ENCODE measurements at regions not wholly inside any gene's neighbourhood (a gene's known extent, or its start where the extent isn't known, plus 50 kb on each side); places are given as distances from the start of the nearest gene placed in this dataset.
A peak's percentile ranks its signal among the peaks of the same experiment; 100 is the strongest.

- H3K4me3 ChIP-seq (ENCODE audit: insufficient read depth in 1 of 2, low read depth in 1 of 2, low read length in 2 of 2), result no peak overlapping the region
These were observed 132.4 kb upstream of the STXBP5 start for GRCh38 chr6:147071776-147072175.

GRCh38 chr6:147075381-147075780 is 128.8 kb upstream of the STXBP5 start:
- no peak for DNase-seq
- no peak overlapping the region for H3K23ac ChIP-seq (ENCODE audit: low read length in 2 of 2)
- 74% methylated on average over 1 of the region's 1 CpG for WGBS

More at GRCh38 chr6:147071776-147072175, 132.4 kb upstream of the STXBP5 start:
- Histone ChIP-seq H2BK5ac (ENCODE audit: low read depth, low read length, poor library complexity, severe bottlenecking) (no peak overlapping the region), H4K91ac (ENCODE audit: low read length) (no peak overlapping the region), H2BK15ac (ENCODE audit: low read depth, poor library complexity, severe bottlenecking) (no peak overlapping the region), H3K4me1 (ENCODE audit: control insufficient read depth, insufficient read depth, low read depth, low read length) (no peaks in the 10 kb centered on the region), H2AFZ (ENCODE audit: low read depth, low read length) (no peak overlapping the region), H3K14ac (ENCODE audit: low read length in 2 of 2) (no peak overlapping the region), H3K18ac (ENCODE audit: low read depth in 1 of 2, low read length in 2 of 2) (no peak overlapping the region), H4K8ac (ENCODE audit: low read length) (no peak overlapping the region), H3K9me3 (ENCODE audit: control insufficient read depth, low read length) (peaks cover 10% of the 10 kb centered on the region), H2AK5ac (ENCODE audit: low read length, severe bottlenecking) (no peak overlapping the region), H3K27me3 (ENCODE audit: control insufficient read depth in 1 of 2, insufficient read depth in 1 of 2, low read length in 2 of 2) (no peaks in the 10 kb centered on the region), H3K23ac (ENCODE audit: low read length in 2 of 2) (no peak overlapping the region), H3K4me2 (ENCODE audit: low read length, poor library complexity, severe bottlenecking) (no peak overlapping the region), H2BK12ac (ENCODE audit: low read length in 2 of 2) (no peak overlapping the region), H3K27ac (ENCODE audit: low read length, poor library complexity, severe bottlenecking) (no peak overlapping the region), H3K4ac (ENCODE audit: low read depth in 1 of 2, low read length in 2 of 2) (no peak overlapping the region), H2BK120ac (ENCODE audit: low read depth, low read length) (no peak overlapping the region), H3K79me1 (replicated peaks; ENCODE audit: low read length, poor library complexity, severe bottlenecking) (no peaks in the 10 kb centered on the region), H3K36me3 (ENCODE audit: control insufficient read depth in 1 of 2, insufficient read depth in 2 of 2, low read depth in 1 of 2, low read length in 2 of 2) (no peaks in the 10 kb centered on the region), H3K9ac (ENCODE audit: low read length) (no peak overlapping the region)
- 100% methylated on average over 1 of the region's 2 CpGs for WGBS
- no peak for DNase-seq

GRCh38 chr6:147077251-147077650 is 127.0 kb upstream of the STXBP5 start:
- H3K18ac ChIP-seq (ENCODE audit: low read depth in 1 of 2, low read length in 2 of 2), result no peak overlapping the region
- no peak overlapping the region for H2BK120ac ChIP-seq (ENCODE audit: low read depth, low read length)
- H3K4ac ChIP-seq (ENCODE audit: low read depth in 1 of 2, low read length in 2 of 2), result no peak overlapping the region
- no peak overlapping the region for H3K4me2 ChIP-seq (ENCODE audit: low read length, poor library complexity, severe bottlenecking)
- H2BK5ac ChIP-seq (ENCODE audit: low read depth, low read length, poor library complexity, severe bottlenecking), result no peak overlapping the region
- H3K4me1 ChIP-seq (ENCODE audit: control insufficient read depth, insufficient read depth, low read depth, low read length), result no peaks in the 10 kb centered on the region
- 93% methylated on average over 5 of the region's 5 CpGs for WGBS
- H2BK12ac ChIP-seq (ENCODE audit: low read length in 2 of 2), result no peak overlapping the region
- H3K23ac ChIP-seq (ENCODE audit: low read length in 2 of 2), result no peak overlapping the region
- no peak overlapping the region for H3K9ac ChIP-seq (ENCODE audit: low read length)
- no peaks in the 10 kb centered on the region for H3K36me3 ChIP-seq (ENCODE audit: control insufficient read depth in 1 of 2, insufficient read depth in 2 of 2, low read depth in 1 of 2, low read length in 2 of 2)
- H2AFZ ChIP-seq (ENCODE audit: low read depth, low read length), result no peak overlapping the region
- no peak overlapping the region for H2AK5ac ChIP-seq (ENCODE audit: low read length, severe bottlenecking)
- H3K14ac ChIP-seq (ENCODE audit: low read length in 2 of 2), result peak overlapping the region in 1 of 2 experiments; percentile 19
- H4K91ac ChIP-seq (ENCODE audit: low read length), result no peak overlapping the region
- H3K27ac ChIP-seq (ENCODE audit: low read length, poor library complexity, severe bottlenecking), result no peak overlapping the region
- H3K9me3 ChIP-seq (ENCODE audit: control insufficient read depth, low read length), result no peaks in the 10 kb centered on the region
- H3K27me3 ChIP-seq (ENCODE audit: control insufficient read depth in 1 of 2, insufficient read depth in 1 of 2, low read length in 2 of 2), result no peaks in the 10 kb centered on the region
- H4K8ac ChIP-seq (ENCODE audit: low read length), result no peak overlapping the region
- no peak overlapping the region for H2BK15ac ChIP-seq (ENCODE audit: low read depth, poor library complexity, severe bottlenecking)
- no peak for DNase-seq
- no peaks in the 10 kb centered on the region for H3K79me1 ChIP-seq (replicated peaks; ENCODE audit: low read length, poor library complexity, severe bottlenecking)
- H3K4me3 ChIP-seq (ENCODE audit: insufficient read depth in 1 of 2, low read depth in 1 of 2, low read length in 2 of 2), result no peak overlapping the region

More at GRCh38 chr6:147075381-147075780, 128.8 kb upstream of the STXBP5 start:
- Histone ChIP-seq H2AFZ (ENCODE audit: low read depth, low read length) (no peak overlapping the region), H2BK5ac (ENCODE audit: low read depth, low read length, poor library complexity, severe bottlenecking) (no peak overlapping the region), H3K4me2 (ENCODE audit: low read length, poor library complexity, severe bottlenecking) (no peak overlapping the region), H3K4me3 (ENCODE audit: insufficient read depth in 1 of 2, low read depth in 1 of 2, low read length in 2 of 2) (no peak overlapping the region), H2BK15ac (ENCODE audit: low read depth, poor library complexity, severe bottlenecking) (no peak overlapping the region), H3K4ac (ENCODE audit: low read depth in 1 of 2, low read length in 2 of 2) (no peak overlapping the region), H3K79me1 (replicated peaks; ENCODE audit: low read length, poor library complexity, severe bottlenecking) (no peaks in the 10 kb centered on the region), H3K36me3 (ENCODE audit: control insufficient read depth in 1 of 2, insufficient read depth in 2 of 2, low read depth in 1 of 2, low read length in 2 of 2) (no peaks in the 10 kb centered on the region), H3K27me3 (ENCODE audit: control insufficient read depth in 1 of 2, insufficient read depth in 1 of 2, low read length in 2 of 2) (no peaks in the 10 kb centered on the region), H4K8ac (ENCODE audit: low read length) (no peak overlapping the region), H3K18ac (ENCODE audit: low read depth in 1 of 2, low read length in 2 of 2) (no peak overlapping the region), H3K14ac (ENCODE audit: low read length in 2 of 2) (no peak overlapping the region), H2BK12ac (ENCODE audit: low read length in 2 of 2) (no peak overlapping the region), H4K91ac (ENCODE audit: low read length) (no peak overlapping the region), H2BK120ac (ENCODE audit: low read depth, low read length) (no peak overlapping the region), H3K9ac (ENCODE audit: low read length) (no peak overlapping the region), H3K4me1 (ENCODE audit: control insufficient read depth, insufficient read depth, low read depth, low read length) (no peaks in the 10 kb centered on the region), H3K27ac (ENCODE audit: low read length, poor library complexity, severe bottlenecking) (no peak overlapping the region), H2AK5ac (ENCODE audit: low read length, severe bottlenecking) (no peak overlapping the region), H3K9me3 (ENCODE audit: control insufficient read depth, low read length) (no peaks in the 10 kb centered on the region)

- H3K4me1 ChIP-seq (ENCODE audit: control insufficient read depth, insufficient read depth, low read depth, low read length), result no peaks in the 10 kb centered on the region
- H3K79me1 ChIP-seq (replicated peaks; ENCODE audit: low read length, poor library complexity, severe bottlenecking), result no peaks in the 10 kb centered on the region
- H3K4ac ChIP-seq (ENCODE audit: low read depth in 1 of 2, low read length in 2 of 2), result no peak overlapping the region
- H2AFZ ChIP-seq (ENCODE audit: low read depth, low read length), result no peak overlapping the region
- no peak overlapping the region for H2BK12ac ChIP-seq (ENCODE audit: low read length in 2 of 2)
- no peak overlapping the region for H2BK120ac ChIP-seq (ENCODE audit: low read depth, low read length)
- no peaks in the 10 kb centered on the region for H3K27me3 ChIP-seq (ENCODE audit: control insufficient read depth in 1 of 2, insufficient read depth in 1 of 2, low read length in 2 of 2)
- H3K14ac ChIP-seq (ENCODE audit: low read length in 2 of 2), result no peak overlapping the region
- no peak for DNase-seq
- no peak overlapping the region for H2AK5ac ChIP-seq (ENCODE audit: low read length, severe bottlenecking)
- H4K8ac ChIP-seq (ENCODE audit: low read length), result no peak overlapping the region
- H3K9ac ChIP-seq (ENCODE audit: low read length), result no peak overlapping the region
- no peak overlapping the region for H2BK15ac ChIP-seq (ENCODE audit: low read depth, poor library complexity, severe bottlenecking)
- 89% methylated on average over 2 of the region's 2 CpGs for WGBS
- no peak overlapping the region for H3K27ac ChIP-seq (ENCODE audit: low read length, poor library complexity, severe bottlenecking)
- H3K36me3 ChIP-seq (ENCODE audit: control insufficient read depth in 1 of 2, insufficient read depth in 2 of 2, low read depth in 1 of 2, low read length in 2 of 2), result no peaks in the 10 kb centered on the region
- H3K4me3 ChIP-seq (ENCODE audit: insufficient read depth in 1 of 2, low read depth in 1 of 2, low read length in 2 of 2), result no peak overlapping the region
- no peak overlapping the region for H3K23ac ChIP-seq (ENCODE audit: low read length in 2 of 2)
- H3K9me3 ChIP-seq (ENCODE audit: control insufficient read depth, low read length), result no peaks in the 10 kb centered on the region
- no peak overlapping the region for H2BK5ac ChIP-seq (ENCODE audit: low read depth, low read length, poor library complexity, severe bottlenecking)
- H3K4me2 ChIP-seq (ENCODE audit: low read length, poor library complexity, severe bottlenecking), result no peak overlapping the region
- H4K91ac ChIP-seq (ENCODE audit: low read length), result no peak overlapping the region
- no peak overlapping the region for H3K18ac ChIP-seq (ENCODE audit: low read depth in 1 of 2, low read length in 2 of 2)
These were observed 126.1 kb upstream of the STXBP5 start for GRCh38 chr6:147078106-147078505.

Data from mesenchymal stem cell (in vitro differentiated cells and primary cell).